Fibroblast of lung (primary cell): ENCODE measurements at regions not wholly inside any gene's neighbourhood (a gene's known extent, or its start where the extent isn't known, plus 50 kb on each side); places are given as distances from the start of the nearest gene placed in this dataset.

Experiments
- EZH2 ChIP-seq: IDR thresholded peaks from 2 replicates; pipeline ENCODE4 v1.5.1; 2012; ENCODE audit warnings: low read length, control low read depth, mild to moderate bottlenecking; ENCODE audit errors: missing control alignments
- TF ChIP-seq, protein P1 (sequence below), 2 donors: IDR thresholded peaks in 1 of 2; conservative IDR thresholded peaks in 1 of 2; 1 replicate in 1 of 2; 2 replicates in 1 of 2; pipeline ENCODE4 v1.5.1; 2011 to 2012; ENCODE audit warnings: low read length in 2 of 2, control low read depth in 1 of 2, inconsistent platforms in 1 of 2, low read depth in 1 of 2, mild to moderate bottlenecking in 1 of 2

DNA sequence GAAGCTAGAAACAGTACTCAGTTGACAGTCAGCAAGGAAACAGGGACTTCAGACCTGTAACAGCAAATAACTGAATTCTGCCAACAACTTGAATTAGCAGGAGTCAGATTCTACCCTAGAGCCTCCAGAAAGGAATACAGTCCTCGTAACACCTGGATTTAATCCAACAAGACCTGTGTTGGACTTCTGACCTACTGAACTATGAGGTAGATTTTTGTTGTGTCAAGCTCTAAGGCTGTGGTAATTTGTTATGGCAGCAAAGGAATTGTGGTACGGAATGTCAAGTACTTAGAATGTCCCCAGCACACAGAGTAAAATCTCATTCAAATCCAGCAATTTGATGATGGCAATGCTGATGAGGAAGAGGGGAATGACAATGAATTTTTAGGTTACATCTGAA is 234.1 kb downstream of the LRRN1 start:
- TF ChIP-seq, protein P1, sequence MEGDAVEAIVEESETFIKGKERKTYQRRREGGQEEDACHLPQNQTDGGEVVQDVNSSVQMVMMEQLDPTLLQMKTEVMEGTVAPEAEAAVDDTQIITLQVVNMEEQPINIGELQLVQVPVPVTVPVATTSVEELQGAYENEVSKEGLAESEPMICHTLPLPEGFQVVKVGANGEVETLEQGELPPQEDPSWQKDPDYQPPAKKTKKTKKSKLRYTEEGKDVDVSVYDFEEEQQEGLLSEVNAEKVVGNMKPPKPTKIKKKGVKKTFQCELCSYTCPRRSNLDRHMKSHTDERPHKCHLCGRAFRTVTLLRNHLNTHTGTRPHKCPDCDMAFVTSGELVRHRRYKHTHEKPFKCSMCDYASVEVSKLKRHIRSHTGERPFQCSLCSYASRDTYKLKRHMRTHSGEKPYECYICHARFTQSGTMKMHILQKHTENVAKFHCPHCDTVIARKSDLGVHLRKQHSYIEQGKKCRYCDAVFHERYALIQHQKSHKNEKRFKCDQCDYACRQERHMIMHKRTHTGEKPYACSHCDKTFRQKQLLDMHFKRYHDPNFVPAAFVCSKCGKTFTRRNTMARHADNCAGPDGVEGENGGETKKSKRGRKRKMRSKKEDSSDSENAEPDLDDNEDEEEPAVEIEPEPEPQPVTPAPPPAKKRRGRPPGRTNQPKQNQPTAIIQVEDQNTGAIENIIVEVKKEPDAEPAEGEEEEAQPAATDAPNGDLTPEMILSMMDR (conservative IDR thresholded peaks at IDR 0.05 in 1 of 2, IDR thresholded peaks at IDR 0.05 in 1 of 2; ENCODE audit: low read depth in 1 of 2, low read length in 2 of 2): no peak
- no peak for TF ChIP-seq EZH2
